K562 (cell line): ENCODE measurements at regions not wholly inside any gene's neighbourhood (a gene's known extent, or its start where the extent isn't known, plus 50 kb on each side); places are given as distances from the start of the nearest gene placed in this dataset.

Source experiments
- ATAC-seq: fragments of 200-7000 bp; cut with Tn5 transposase; 3 replicates; pipeline ENCODE4 v1.9.1; 2020; ENCODE audit warnings: moderate library complexity
- BruUV-seq: library from RNA; stranded (reverse); fragments of 400-500 nt; replicated peaks from 2 replicates; lab custom pipeline; 2021; lab: Mats Ljungman, UMichigan
- CTCF ChIA-PET: fragments of 300-600 bp; formaldehyde crosslinking; extraction: SDS; loops from one replicate; lab custom pipeline; 2021; ENCODE audit warnings: low intra/inter-chr PET ratio; lab: Yijun Ruan, JAX
- POLR2A ChIA-PET: fragments of 300-600, 350-650 bp; sonication (Branson Sonifier 250); formaldehyde crosslinking; extraction: SDS; loops from one replicate; lab custom pipeline; 2021; ENCODE audit warnings: antibody characterized with exemption, inconsistent platforms; lab: Yijun Ruan, JAX
- DNase-seq, 4 experiments: peaks; one replicate each; pipeline versions ENCODE4 v3.0.0 to v3.0.0-alpha.2; 2011 to 2018; ENCODE audit warnings: low spot score in 3 of 4, mixed read lengths in 3 of 4; ENCODE audit errors: extremely low read depth in 1 of 4
- FAIRE-seq: peaks from 2 replicates; lab custom pipeline; 2011; peaks lifted over from hg19 to GRCh38; lab: Jason Lieb, UNC
- H2AFZ ChIP-seq: 2 replicates; pipeline ENCODE4 v1.6.0; 2011; ENCODE audit warnings: low read depth, low read length, control low read depth, inconsistent platforms
- H3K27ac ChIP-seq: fragments of 200-600 bp; 3 replicates; pipeline ENCODE4 v1.8.0; 2011; ENCODE audit warnings: low read depth, mild to moderate bottlenecking, control low read depth, inconsistent platforms, low read length, moderate library complexity, mixed read lengths; ENCODE audit errors: extremely low read depth
- H3K27me3 ChIP-seq, 2 experiments: fragments of 300-600 bp in 1 of 2; 2 replicates in 1 of 2; 3 replicates in 1 of 2; pipeline versions ENCODE4 v1.6.0 to v1.8.0; 2011; ENCODE audit warnings: inconsistent platforms in 2 of 2, low read length in 2 of 2, mild to moderate bottlenecking in 1 of 2, mixed read lengths in 1 of 2, moderate library complexity in 1 of 2; ENCODE audit not compliant: control insufficient read depth in 2 of 2, insufficient read depth in 2 of 2
- H3K36me3 ChIP-seq: fragments of 300-600 bp; 3 replicates; pipeline ENCODE4 v1.8.0; 2011; ENCODE audit warnings: mild to moderate bottlenecking, low read length, inconsistent platforms; ENCODE audit not compliant: control insufficient read depth, insufficient read depth
- H3K4me1 ChIP-seq, 2 experiments: fragments of 200-600 bp in 1 of 2; replicated peaks in 1 of 2; 2 replicates in 1 of 2; 3 replicates in 1 of 2; pipeline versions ENCODE4 v1.5.1 to v1.8.0; 2011; ENCODE audit warnings: inconsistent platforms in 2 of 2, low read length in 2 of 2, mild to moderate bottlenecking in 1 of 2, mixed read lengths in 1 of 2, moderate library complexity in 1 of 2; ENCODE audit not compliant: control insufficient read depth in 2 of 2, insufficient read depth in 2 of 2
- H3K4me2 ChIP-seq: 2 replicates; pipeline ENCODE4 v1.6.1; 2011; ENCODE audit warnings: low read length, control low read depth, inconsistent platforms, mixed read lengths; ENCODE audit not compliant: insufficient read depth
- H3K4me3 ChIP-seq: fragments of 200-600 bp; sonication (generic), shearing (Covaris generic); 2 replicates; pipeline ENCODE4 v1.5.1; 2016; ENCODE audit warnings: control low read depth, inconsistent platforms
- H3K79me2 ChIP-seq: fragments of 200-600 bp; 3 replicates; pipeline ENCODE4 v1.8.0; 2011; ENCODE audit warnings: low read length, inconsistent platforms; ENCODE audit not compliant: control insufficient read depth, insufficient read depth
- H3K9ac ChIP-seq, 2 experiments: 2 replicates each; pipeline versions ENCODE4 v1.6.0 to v1.6.1; 2011; ENCODE audit warnings: low read depth in 2 of 2, low read length in 2 of 2, control low read depth in 1 of 2, inconsistent platforms in 1 of 2, mild to moderate bottlenecking in 1 of 2, mixed read lengths in 1 of 2; ENCODE audit not compliant: insufficient read depth in 1 of 2
- H3K9me1 ChIP-seq: one replicate; pipeline ENCODE4 v1.6.0; 2011; ENCODE audit warnings: inconsistent platforms, mild to moderate bottlenecking, low read length, moderate library complexity; ENCODE audit not compliant: control insufficient read depth, insufficient read depth
- H3K9me3 ChIP-seq: replicated peaks from 2 replicates; pipeline ENCODE4 v1.5.1; 2011; ENCODE audit warnings: low read depth, low read length, inconsistent platforms; ENCODE audit not compliant: control insufficient read depth, insufficient read depth
- H4K20me1 ChIP-seq: replicated peaks from 2 replicates; pipeline ENCODE4 v1.6.1; 2011; ENCODE audit warnings: low read length, inconsistent platforms, mixed read lengths; ENCODE audit not compliant: control insufficient read depth, insufficient read depth
- ATF2 ChIP-seq: sonication (generic); formaldehyde crosslinking; IDR thresholded peaks from 2 replicates; pipeline ENCODE4 v1.8.1; 2022; ENCODE audit warnings: missing genetic modification reagents
- CEBPB ChIP-seq: fragments of 450-650 bp; IDR thresholded peaks from 2 replicates; pipeline ENCODE4 v1.6.1; 2016; ENCODE audit warnings: missing genetic modification characterization, missing compliant biosample characterization
- GATAD2A ChIP-seq: fragments of 450-650 bp; IDR thresholded peaks from 2 replicates; pipeline ENCODE4 v1.6.1; 2017
- MIER1 ChIP-seq: fragments of 450-650 bp; IDR thresholded peaks from 2 replicates; pipeline ENCODE4 v1.6.1; 2016; ENCODE audit warnings: antibody characterized with exemption, mild to moderate bottlenecking, low read depth
- RBM14 ChIP-seq: fragments of 200-400 bp; formaldehyde crosslinking; IDR thresholded peaks from 2 replicates; pipeline ENCODE4 v1.6.1; 2018; ENCODE audit warnings: low read depth, mild to moderate bottlenecking, low read length, moderate library complexity, borderline replicate concordance; ENCODE audit not compliant: insufficient read depth
- RBM22 ChIP-seq: fragments of 200-400 bp; formaldehyde crosslinking; IDR thresholded peaks from 2 replicates; pipeline ENCODE4 v1.6.1; 2018; ENCODE audit warnings: low read length, low read depth; ENCODE audit not compliant: poor library complexity, severe bottlenecking
- TCF7L2 ChIP-seq: fragments of 150-350 bp; IDR thresholded peaks from 2 replicates; pipeline ENCODE4 v1.6.1; 2016; ENCODE audit warnings: low read depth, mild to moderate bottlenecking, low read length, moderate library complexity
- ZBTB2 ChIP-seq: fragments of 450-650 bp; IDR thresholded peaks from 2 replicates; pipeline ENCODE4 v1.6.1; 2016; ENCODE audit warnings: antibody characterized with exemption
- ZNF174 ChIP-seq: fragments of 250-450 bp; sonication (Bioruptor Pico); IDR thresholded peaks from 2 replicates; pipeline ENCODE4 v1.4.0; 2020; ENCODE audit warnings: mild to moderate bottlenecking
- ZNF449 ChIP-seq: fragments of 250-450 bp; sonication (Bioruptor Pico); IDR thresholded peaks from 2 replicates; pipeline ENCODE4 v1.8.0; 2022; ENCODE audit warnings: moderate library complexity, mild to moderate bottlenecking, inconsistent platforms
- WGBS: fragments of 100-300 bp; shearing (Covaris generic); methylation state at CpG from one replicate; pipeline ENCODE4 v1.1.6; 2016; ENCODE audit warnings: low coverage, mixed read lengths; ENCODE audit not compliant: insufficient coverage; ENCODE audit errors: missing lambda C conversion rate; 5-methylcytosine and 5-hydroxymethylcytosine counted together
- in situ Hi-C: fragments of 300-500 bp; cut with MboI; formaldehyde crosslinking; loops from 4 replicates; pipeline ENCODE4 v1.15.0; 2018; ENCODE audit warnings: inconsistent platforms, mixed read lengths
- intact Hi-C: fragments of 100-400 bp; cut with micrococcal nuclease; formaldehyde crosslinking; loops from 2 replicates; pipeline ENCODE4 v1.14.2; 2022
- TF ChIP-seq, protein P1 (sequence below): sonication (generic); formaldehyde crosslinking; IDR thresholded peaks from 2 replicates; pipeline ENCODE4 v1.8.0; 2022; ENCODE audit warnings: mild to moderate bottlenecking, low read depth, missing genetic modification reagents
- TF ChIP-seq, protein P2 (sequence below): fragments of 150-350 bp; conservative IDR thresholded peaks from 2 replicates; pipeline ENCODE4 v1.6.1; 2014; ENCODE audit warnings: low read length
- TF ChIP-seq, protein P3 (sequence below): sonication (generic); formaldehyde crosslinking; IDR thresholded peaks from 2 replicates; pipeline ENCODE4 v1.8.1; 2023; ENCODE audit warnings: mild to moderate bottlenecking, missing genetic modification reagents, moderate library complexity

- no peak overlapping the region for H2AFZ ChIP-seq
- FAIRE-seq (no peak), DNase-seq (no peak), ATAC-seq (no peak)
- H3K27me3 ChIP-seq, result no peaks in the 10 kb centered on the region
- no TSS peak for BruUV-seq
- no peaks in the 10 kb centered on the region for H3K36me3 ChIP-seq
- POLR2A ChIA-PET, result no interaction called here
- H3K9me1 ChIP-seq, result no peaks in the 10 kb centered on the region
- H3K9me3 ChIP-seq, result no peaks in the 10 kb centered on the region; the same call in 1 of the 2 replicates
- CTCF ChIA-PET, result no interaction called here
- in situ Hi-C loops (no loop called here), intact Hi-C loops (loop anchor here (10.0 kb wide), 1 partner anchor 1545 kb away; no protein-coding TSS in a partner anchor)
- H3K79me2 ChIP-seq, result no peaks in the 10 kb centered on the region
- no peak overlapping the region for H3K4me2 ChIP-seq
- H3K9ac ChIP-seq, result no peak overlapping the region
- no peak overlapping the region for H3K27ac ChIP-seq
- H4K20me1 ChIP-seq, result no peaks in the 10 kb centered on the region
- H3K4me1 ChIP-seq, result no peaks in the 10 kb centered on the region
- no peak overlapping the region for H3K4me3 ChIP-seq
- 6% methylated on average over 1 of the region's 1 CpG for WGBS
- TF ChIP-seq TCF7L2, result no peak
- TF ChIP-seq MIER1, result no peak
- TF ChIP-seq ATF2 (CRISPR knock-in tag), result no peak
- TF ChIP-seq RBM14, result no peak
- TF ChIP-seq GATAD2A, result no peak
- TF ChIP-seq, protein P1, sequence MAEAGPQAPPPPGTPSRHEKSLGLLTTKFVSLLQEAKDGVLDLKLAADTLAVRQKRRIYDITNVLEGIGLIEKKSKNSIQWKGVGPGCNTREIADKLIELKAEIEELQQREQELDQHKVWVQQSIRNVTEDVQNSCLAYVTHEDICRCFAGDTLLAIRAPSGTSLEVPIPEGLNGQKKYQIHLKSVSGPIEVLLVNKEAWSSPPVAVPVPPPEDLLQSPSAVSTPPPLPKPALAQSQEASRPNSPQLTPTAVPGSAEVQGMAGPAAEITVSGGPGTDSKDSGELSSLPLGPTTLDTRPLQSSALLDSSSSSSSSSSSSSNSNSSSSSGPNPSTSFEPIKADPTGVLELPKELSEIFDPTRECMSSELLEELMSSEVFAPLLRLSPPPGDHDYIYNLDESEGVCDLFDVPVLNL, result no peak
- TF ChIP-seq, protein P2, sequence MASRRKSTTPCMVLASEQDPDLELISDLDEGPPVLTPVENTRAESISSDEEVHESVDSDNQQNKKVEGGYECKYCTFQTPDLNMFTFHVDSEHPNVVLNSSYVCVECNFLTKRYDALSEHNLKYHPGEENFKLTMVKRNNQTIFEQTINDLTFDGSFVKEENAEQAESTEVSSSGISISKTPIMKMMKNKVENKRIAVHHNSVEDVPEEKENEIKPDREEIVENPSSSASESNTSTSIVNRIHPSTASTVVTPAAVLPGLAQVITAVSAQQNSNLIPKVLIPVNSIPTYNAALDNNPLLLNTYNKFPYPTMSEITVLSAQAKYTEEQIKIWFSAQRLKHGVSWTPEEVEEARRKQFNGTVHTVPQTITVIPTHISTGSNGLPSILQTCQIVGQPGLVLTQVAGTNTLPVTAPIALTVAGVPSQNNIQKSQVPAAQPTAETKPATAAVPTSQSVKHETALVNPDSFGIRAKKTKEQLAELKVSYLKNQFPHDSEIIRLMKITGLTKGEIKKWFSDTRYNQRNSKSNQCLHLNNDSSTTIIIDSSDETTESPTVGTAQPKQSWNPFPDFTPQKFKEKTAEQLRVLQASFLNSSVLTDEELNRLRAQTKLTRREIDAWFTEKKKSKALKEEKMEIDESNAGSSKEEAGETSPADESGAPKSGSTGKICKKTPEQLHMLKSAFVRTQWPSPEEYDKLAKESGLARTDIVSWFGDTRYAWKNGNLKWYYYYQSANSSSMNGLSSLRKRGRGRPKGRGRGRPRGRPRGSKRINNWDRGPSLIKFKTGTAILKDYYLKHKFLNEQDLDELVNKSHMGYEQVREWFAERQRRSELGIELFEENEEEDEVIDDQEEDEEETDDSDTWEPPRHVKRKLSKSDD, result no peak
- TF ChIP-seq CEBPB (tag), result no peak
- no peak for TF ChIP-seq ZNF449
- TF ChIP-seq, protein P3, sequence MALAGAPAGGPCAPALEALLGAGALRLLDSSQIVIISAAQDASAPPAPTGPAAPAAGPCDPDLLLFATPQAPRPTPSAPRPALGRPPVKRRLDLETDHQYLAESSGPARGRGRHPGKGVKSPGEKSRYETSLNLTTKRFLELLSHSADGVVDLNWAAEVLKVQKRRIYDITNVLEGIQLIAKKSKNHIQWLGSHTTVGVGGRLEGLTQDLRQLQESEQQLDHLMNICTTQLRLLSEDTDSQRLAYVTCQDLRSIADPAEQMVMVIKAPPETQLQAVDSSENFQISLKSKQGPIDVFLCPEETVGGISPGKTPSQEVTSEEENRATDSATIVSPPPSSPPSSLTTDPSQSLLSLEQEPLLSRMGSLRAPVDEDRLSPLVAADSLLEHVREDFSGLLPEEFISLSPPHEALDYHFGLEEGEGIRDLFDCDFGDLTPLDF, result no peak
- no peak for TF ChIP-seq RBM22
- no peak for TF ChIP-seq ZBTB2
- TF ChIP-seq ZNF174 (CRISPR knock-in tag), result no peak
Measured at GRCh38 chr4:137129845-137130244, 402.4 kb downstream of the PCDH18 start.
